ENCODE measurements at regions not wholly inside any gene's neighbourhood (a gene's known extent, or its start where the extent isn't known, plus 50 kb on each side); places are given as distances from the start of the nearest gene placed in this dataset.

DNA sequence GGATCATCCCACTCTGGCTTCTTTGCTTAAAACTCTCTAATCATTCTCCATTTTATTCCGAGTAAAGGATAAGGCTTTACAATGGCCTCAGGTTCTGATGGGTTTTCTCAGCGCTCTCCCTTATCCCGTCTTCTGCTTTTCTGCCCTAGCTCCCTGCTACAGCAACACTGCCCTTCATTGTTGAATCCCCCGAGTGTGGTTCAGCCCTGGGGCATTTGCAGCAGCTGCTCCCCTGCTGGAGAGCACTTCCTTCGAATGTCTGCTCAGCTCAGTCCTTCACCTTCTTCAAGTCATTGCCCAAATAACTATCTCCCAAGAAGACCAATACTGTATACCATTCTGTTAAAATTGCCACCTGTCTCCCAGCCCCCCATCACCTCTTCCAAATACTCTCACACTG lies 111.8 kb downstream of the TBXT start:
- DNase-seq (ENCODE audit: low read depth): no peak
- no peak overlapping the region for H3K4me3 ChIP-seq (ENCODE audit: control insufficient read depth, low read depth, low read length)
- TF ChIP-seq, protein P1, sequence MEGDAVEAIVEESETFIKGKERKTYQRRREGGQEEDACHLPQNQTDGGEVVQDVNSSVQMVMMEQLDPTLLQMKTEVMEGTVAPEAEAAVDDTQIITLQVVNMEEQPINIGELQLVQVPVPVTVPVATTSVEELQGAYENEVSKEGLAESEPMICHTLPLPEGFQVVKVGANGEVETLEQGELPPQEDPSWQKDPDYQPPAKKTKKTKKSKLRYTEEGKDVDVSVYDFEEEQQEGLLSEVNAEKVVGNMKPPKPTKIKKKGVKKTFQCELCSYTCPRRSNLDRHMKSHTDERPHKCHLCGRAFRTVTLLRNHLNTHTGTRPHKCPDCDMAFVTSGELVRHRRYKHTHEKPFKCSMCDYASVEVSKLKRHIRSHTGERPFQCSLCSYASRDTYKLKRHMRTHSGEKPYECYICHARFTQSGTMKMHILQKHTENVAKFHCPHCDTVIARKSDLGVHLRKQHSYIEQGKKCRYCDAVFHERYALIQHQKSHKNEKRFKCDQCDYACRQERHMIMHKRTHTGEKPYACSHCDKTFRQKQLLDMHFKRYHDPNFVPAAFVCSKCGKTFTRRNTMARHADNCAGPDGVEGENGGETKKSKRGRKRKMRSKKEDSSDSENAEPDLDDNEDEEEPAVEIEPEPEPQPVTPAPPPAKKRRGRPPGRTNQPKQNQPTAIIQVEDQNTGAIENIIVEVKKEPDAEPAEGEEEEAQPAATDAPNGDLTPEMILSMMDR (IDR thresholded peaks at IDR 0.05; ENCODE audit: control insufficient read depth, insufficient read depth, low read depth, low read length, missing control alignments): no peak

DNA sequence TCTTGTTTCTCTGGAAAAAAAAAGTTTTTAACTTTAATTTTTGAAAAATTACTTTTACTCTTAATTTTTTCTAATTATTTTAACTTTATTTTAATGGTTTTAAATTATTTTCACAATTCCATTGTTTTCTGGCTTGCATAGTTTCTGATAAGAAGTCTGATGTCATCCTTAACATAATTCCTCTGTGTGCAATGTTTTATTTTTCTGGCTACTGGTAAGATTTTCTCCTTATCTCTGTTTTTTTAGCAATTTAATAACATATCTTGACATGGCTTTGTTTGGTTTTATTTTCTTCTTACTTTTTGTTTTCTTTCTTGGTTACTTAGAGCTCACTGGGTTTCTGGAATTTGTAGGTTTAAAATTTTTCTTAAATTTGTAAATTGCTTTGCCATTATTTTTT lies 114.8 kb downstream of the TBXT start:
- TF ChIP-seq, protein P1 (IDR thresholded peaks at IDR 0.05; ENCODE audit: control insufficient read depth, insufficient read depth, low read depth, low read length, missing control alignments): no peak
- H3K4me3 ChIP-seq (ENCODE audit: control insufficient read depth, low read depth, low read length): no peak overlapping the region
- DNase-seq (ENCODE audit: low read depth): no peak

DNA sequence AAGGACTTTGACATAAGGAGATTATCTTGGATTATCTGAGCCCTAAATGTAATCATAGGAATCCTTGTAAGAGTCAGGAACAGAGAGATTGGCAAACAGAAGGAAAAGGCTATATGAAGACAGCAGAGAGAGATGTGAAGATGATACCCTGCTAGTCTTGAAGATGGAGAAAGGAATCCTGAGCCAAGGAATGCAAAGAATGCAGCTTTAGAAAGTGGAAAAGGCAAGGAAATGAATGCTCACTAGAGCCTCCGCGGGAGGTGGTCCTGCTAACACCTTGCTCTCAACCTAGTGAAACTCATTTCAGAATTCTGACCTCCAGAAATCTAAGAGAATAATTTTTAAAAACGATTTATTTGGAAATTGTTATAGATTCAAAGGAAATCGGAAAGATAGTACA lies 117.1 kb downstream of the TBXT start:
- TF ChIP-seq, protein P1 (IDR thresholded peaks at IDR 0.05; ENCODE audit: control insufficient read depth, insufficient read depth, low read depth, low read length, missing control alignments): no peak
- no peak for DNase-seq (ENCODE audit: low read depth)
- H3K4me3 ChIP-seq (ENCODE audit: control insufficient read depth, low read depth, low read length): no peak overlapping the region

DNA sequence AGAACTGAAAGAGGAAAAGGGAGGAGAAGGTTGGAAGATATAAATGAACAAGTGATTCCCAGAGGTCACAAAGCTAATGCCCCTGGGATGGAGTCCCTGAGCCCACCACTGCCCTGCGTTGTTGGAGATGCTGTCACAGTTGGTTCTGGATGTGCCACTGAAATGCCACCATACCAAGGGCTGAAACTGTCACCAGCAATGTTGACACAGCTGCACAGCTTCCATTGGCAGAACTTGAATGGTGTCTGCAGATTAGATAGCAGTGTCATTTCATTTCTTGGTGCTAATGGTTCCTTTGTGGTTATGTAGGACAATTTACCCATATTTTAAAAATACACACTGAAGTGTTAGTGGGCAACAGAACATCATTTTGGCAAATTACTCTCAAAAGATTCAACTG lies 120.7 kb downstream of the TBXT start:
- DNase-seq (ENCODE audit: low read depth): no peak
- TF ChIP-seq, protein P1 (IDR thresholded peaks at IDR 0.05; ENCODE audit: control insufficient read depth, insufficient read depth, low read depth, low read length, missing control alignments): no peak
- no peak overlapping the region for H3K4me3 ChIP-seq (ENCODE audit: control insufficient read depth, low read depth, low read length)

DNA sequence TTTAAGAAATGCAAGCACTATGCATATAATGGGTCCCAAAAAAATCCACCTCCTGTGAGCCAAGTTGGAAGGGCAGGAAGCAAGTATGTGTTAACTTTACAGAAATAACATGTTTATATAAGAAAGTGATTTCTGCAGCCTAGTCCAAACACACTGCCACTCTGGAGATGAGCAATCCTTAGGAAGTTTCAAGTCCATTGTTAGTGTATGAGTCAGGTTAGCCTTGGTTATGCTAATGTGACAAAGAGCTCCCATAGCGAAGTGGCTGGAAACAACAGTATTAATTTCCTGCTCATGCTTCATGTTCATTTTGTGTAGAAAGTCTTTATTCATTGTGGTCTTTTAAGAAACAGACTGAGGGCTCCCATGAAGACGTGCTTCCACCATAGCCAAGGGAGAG lies 121.4 kb downstream of the TBXT start:
- TF ChIP-seq, protein P1 (IDR thresholded peaks at IDR 0.05; ENCODE audit: control insufficient read depth, insufficient read depth, low read depth, low read length, missing control alignments): no peak
- no peak overlapping the region for H3K4me3 ChIP-seq (ENCODE audit: control insufficient read depth, low read depth, low read length)
- no peak for DNase-seq (ENCODE audit: low read depth)

DNA sequence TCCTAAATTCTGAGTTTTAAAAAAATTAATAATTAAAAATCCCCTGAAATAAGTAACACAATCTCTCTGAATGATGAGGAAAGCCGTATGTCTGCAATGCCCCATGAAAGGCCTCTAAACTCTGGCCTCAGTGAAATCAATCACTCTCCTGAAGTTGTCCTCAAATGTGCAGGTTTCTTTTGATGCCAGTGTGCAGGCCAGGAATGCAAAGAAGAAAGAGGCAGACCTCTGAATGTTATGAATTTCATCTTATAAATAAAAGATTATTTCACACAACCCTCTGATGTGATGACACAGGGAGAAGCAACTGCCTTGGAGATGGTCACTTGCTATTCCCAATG lies 121.8 kb downstream of the TBXT start:
- no peak overlapping the region for H3K4me3 ChIP-seq (ENCODE audit: control insufficient read depth, low read depth, low read length)
- TF ChIP-seq, protein P1 (IDR thresholded peaks at IDR 0.05; ENCODE audit: control insufficient read depth, insufficient read depth, low read depth, low read length, missing control alignments): no peak
- no peak for DNase-seq (ENCODE audit: low read depth)

DNA sequence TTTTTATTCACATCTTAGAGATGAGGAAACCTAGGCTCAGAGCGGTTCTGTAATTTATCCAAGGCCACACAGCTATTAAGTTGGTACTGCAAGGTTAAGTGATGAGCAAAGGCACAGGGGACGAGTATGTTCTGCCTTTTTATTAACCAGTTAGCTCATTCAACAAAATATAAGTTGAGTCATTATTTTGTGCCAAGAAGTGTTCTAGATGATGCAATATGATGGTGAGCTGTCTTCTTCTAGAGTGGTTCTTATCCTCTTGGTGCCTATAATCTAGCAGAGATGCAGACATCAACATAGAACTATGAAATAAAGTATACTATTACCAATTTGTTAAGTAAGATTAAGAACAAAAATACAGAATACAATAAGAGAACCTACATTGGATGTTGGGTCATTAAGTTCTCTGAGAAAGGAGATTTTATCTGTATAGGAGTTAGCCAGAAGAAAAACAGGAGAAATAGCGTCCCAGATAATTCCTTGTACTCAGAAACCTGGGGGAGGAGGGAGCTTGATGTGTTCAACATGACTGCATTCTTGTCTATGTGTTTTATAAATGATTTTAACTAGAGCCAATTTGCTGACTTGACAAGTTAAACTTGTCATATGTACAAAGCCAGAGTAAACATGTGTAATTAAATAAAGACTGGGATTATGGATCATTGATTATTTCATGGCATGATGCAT lies 122.3 kb downstream of the TBXT start:
- TF ChIP-seq, protein P1 (IDR thresholded peaks at IDR 0.05; ENCODE audit: control insufficient read depth, insufficient read depth, low read depth, low read length, missing control alignments): no peak
- no peak for DNase-seq (ENCODE audit: low read depth)
- H3K4me3 ChIP-seq (ENCODE audit: control insufficient read depth, low read depth, low read length): no peak overlapping the region

Data from AG09309 (cell line).